Esophagus muscularis mucosa (tissue), 4 donors: ENCODE measurements at regions not wholly inside any gene's neighbourhood (a gene's known extent, or its start where the extent isn't known, plus 50 kb on each side); places are given as distances from the start of the nearest gene placed in this dataset.

Experiments
- DNase-seq: peaks from one replicate; pipeline ENCODE4 v3.0.0-alpha.2; 2017; ENCODE audit errors: extremely low spot score
- H3K27ac ChIP-seq, 4 donors: fragments of 200-600 bp; sonication (generic); replicated peaks in 1 of 4; 1 replicate in 3 of 4; 2 replicates in 1 of 4; pipeline ENCODE4 v1.5.1; 2016 to 2019; ENCODE audit warnings: mild to moderate bottlenecking in 1 of 4
- H3K27me3 ChIP-seq, 4 donors: fragments of 200-600 bp; sonication (generic); one replicate each; pipeline versions ENCODE4 v1.5.1 to v1.6.0; 2016 to 2019
- H3K36me3 ChIP-seq, 4 donors: fragments of 200-600 bp; sonication (generic); one replicate each; pipeline ENCODE4 v1.5.1; 2016 to 2019
- H3K4me1 ChIP-seq, 4 donors: fragments of 200-600 bp; sonication (generic); one replicate each; pipeline ENCODE4 v1.5.1; 2016 to 2019
- H3K4me3 ChIP-seq, 4 donors: fragments of 200-600 bp; sonication (generic); 1 replicate in 2 of 4; 2 replicates in 2 of 4; pipeline ENCODE4 v1.5.1; 2016 to 2019; ENCODE audit warnings: mild to moderate bottlenecking in 4 of 4, moderate library complexity in 1 of 4
- H3K9me3 ChIP-seq, 4 donors: fragments of 200-600 bp; sonication (generic); 1 replicate in 3 of 4; 2 replicates in 1 of 4; pipeline ENCODE4 v1.5.1; 2016 to 2019
- EP300 ChIP-seq: sonication (generic); formaldehyde crosslinking; IDR thresholded peaks from one replicate; pipeline ENCODE4 v1.6.1; 2017; ENCODE audit warnings: antibody characterized with exemption
- POLR2A ChIP-seq: fragments of 450-650 bp; IDR thresholded peaks from one replicate; pipeline ENCODE4 v1.6.1; 2017; ENCODE audit warnings: antibody characterized with exemption, moderate library complexity, mild to moderate bottlenecking, low read depth
- POLR2AphosphoS5 ChIP-seq, 2 donors: sonication (generic); formaldehyde crosslinking; IDR thresholded peaks; one replicate each; pipeline ENCODE4 v1.6.1; 2017; ENCODE audit warnings: antibody characterized with exemption in 2 of 2
- WGBS: methylation state at CpG from one replicate; pipeline ENCODE4 v1.1.5; 2018; 5-methylcytosine and 5-hydroxymethylcytosine counted together
- intact Hi-C: fragments of 100-400 bp; cut with DNase I; formaldehyde crosslinking; loops from one replicate; pipeline ENCODE4 v1.15.1; 2023
- TF ChIP-seq, protein P1 (sequence below), 3 experiments: fragments of 200-600 bp in 2 of 3; fragments of 450-650 bp in 1 of 3; sonication (generic) in 2 of 3; IDR thresholded peaks; one replicate each; pipeline ENCODE4 v1.5.1; 2017 to 2019; ENCODE audit warnings: antibody characterized with exemption in 3 of 3, mild to moderate bottlenecking in 2 of 3, moderate library complexity in 1 of 3

DNA sequence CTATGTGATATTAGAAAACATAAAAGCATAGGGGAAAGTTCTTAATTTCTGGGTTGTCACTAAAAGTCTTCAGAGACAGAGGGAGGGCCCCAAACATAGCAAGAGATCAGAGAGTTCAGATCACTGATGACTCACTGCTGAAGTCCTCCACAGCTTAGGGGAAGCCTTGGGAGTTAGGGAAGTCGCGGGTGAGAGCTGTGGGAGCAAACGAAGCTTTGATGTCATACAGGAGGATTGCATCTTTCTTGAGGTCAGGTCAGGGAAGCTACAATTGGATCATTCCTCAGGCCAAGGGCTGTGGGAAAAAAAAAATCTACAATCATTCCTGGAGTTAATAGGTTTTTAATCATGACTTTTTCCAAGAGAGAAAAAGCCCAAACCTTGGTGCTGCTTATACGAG, 96.2 kb downstream of the COPS8 start:
- Histone ChIP-seq H3K4me3 (no peak overlapping the region), H3K27ac (peak overlapping the region in 1 of 4 donors; percentile 30), H3K36me3 (no peaks in the 10 kb centered on the region), H3K9me3 (no peaks in the 10 kb centered on the region), H3K4me1 (peaks cover 0 to 3% (median 0%) of the 10 kb centered on the region in 4 donors), H3K27me3 (no peaks in the 10 kb centered on the region)
- TF ChIP-seq, protein P1, sequence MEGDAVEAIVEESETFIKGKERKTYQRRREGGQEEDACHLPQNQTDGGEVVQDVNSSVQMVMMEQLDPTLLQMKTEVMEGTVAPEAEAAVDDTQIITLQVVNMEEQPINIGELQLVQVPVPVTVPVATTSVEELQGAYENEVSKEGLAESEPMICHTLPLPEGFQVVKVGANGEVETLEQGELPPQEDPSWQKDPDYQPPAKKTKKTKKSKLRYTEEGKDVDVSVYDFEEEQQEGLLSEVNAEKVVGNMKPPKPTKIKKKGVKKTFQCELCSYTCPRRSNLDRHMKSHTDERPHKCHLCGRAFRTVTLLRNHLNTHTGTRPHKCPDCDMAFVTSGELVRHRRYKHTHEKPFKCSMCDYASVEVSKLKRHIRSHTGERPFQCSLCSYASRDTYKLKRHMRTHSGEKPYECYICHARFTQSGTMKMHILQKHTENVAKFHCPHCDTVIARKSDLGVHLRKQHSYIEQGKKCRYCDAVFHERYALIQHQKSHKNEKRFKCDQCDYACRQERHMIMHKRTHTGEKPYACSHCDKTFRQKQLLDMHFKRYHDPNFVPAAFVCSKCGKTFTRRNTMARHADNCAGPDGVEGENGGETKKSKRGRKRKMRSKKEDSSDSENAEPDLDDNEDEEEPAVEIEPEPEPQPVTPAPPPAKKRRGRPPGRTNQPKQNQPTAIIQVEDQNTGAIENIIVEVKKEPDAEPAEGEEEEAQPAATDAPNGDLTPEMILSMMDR (IDR thresholded peaks at IDR 0.05), result no peak
- TF ChIP-seq POLR2AphosphoS5 (IDR thresholded peaks at IDR 0.05) (no peak), POLR2A (no peak), EP300 (no peak)
- intact Hi-C loops, result no loop called here
- 62% methylated on average over 4 of the region's 4 CpGs for WGBS
- DNase-seq, result peak; percentile 85

DNA sequence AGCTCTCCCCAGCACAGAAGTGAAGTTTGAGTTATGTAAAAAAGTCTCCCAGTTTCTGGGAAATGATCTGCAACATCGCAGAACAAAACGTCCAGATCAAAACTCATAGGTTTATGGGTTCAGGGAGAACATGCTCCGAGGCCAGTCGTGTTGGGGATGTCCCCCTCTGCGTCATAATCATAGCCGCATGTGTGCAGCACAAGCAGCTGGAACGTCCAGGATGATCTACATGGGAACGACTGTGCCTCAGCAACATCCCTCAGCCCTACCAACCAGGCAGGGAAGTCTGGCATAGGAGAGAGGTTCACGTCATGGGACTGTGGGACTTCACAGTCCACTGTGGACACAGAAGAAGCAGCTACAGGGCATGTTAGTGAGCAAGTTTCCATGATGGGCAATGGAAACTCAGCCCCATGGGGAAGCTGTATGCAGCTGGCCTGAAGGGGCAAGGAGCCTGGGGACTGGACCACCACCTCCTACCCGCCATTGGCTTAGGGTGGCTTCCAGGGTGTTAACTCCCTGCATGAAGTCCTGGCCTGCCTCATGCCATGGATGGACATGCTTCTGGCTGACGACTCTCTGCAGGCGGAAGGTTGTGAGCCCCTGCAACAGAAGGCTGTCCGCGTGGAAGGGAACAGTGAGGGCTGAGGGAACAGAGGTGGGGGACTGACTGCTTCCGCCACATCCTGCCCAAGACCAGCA, 96.9 kb downstream of the COPS8 start:
- no peak overlapping the region for H3K4me3 ChIP-seq
- DNase-seq, result peak; percentile 75
- peak overlapping the region in 1 of 4 donors; percentile 30 for H3K27ac ChIP-seq
- intact Hi-C loops, result no loop called here
- H3K27me3 ChIP-seq, result no peaks in the 10 kb centered on the region
- H3K9me3 ChIP-seq, result no peaks in the 10 kb centered on the region
- no peaks in the 10 kb centered on the region for H3K36me3 ChIP-seq
- TF ChIP-seq EP300, result no peak
- TF ChIP-seq POLR2A, result no peak
- no peak for TF ChIP-seq POLR2AphosphoS5 (IDR thresholded peaks at IDR 0.05)
- H3K4me1 ChIP-seq, result peaks cover 0 to 3% (median 0%) of the 10 kb centered on the region in 4 donors
- 73% methylated on average over 13 of the region's 15 CpGs for WGBS

DNA sequence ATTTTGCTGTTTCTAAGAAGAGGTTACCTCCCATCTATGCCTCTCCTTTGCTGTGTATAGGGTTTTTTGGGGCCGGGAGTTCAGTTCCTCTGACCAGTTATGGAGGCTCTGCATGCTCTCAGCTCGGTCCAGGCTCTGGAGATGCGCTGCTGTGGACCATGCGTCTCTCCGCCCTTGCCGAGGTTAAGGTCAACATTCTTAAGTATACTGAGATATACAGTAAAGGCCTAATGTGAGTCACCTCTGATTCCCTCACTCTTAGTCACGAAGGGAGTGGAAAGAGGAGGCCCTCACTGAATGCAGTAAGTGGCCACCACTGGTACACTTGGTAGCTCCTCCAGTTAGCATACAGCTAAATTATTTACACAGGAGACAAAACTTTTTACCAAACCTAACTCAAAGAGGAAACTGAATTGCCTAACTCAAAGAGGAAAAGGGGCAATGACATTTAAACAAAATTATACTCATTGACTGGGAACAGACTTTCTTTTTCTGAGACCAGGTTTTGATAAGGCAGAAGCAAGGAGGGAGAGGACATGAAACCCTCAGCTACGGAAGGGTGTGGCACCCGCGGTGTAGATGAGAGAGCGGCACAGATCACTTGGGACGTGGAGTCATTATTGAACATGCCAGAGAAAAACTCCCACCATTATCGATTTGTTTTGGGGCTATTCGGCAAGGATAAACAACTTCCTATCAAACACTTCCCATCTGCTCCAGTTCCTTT, 98.7 kb downstream of the COPS8 start:
- intact Hi-C loops, result no loop called here
- Histone ChIP-seq H3K36me3 (no peaks in the 10 kb centered on the region), H3K9me3 (no peaks in the 10 kb centered on the region), H3K27me3 (no peaks in the 10 kb centered on the region), H3K4me3 (no peak overlapping the region), H3K4me1 (peaks cover 0 to 3% (median 0%) of the 10 kb centered on the region in 4 donors), H3K27ac (no peak overlapping the region)
- 90% methylated on average over 14 of the region's 14 CpGs for WGBS
- TF ChIP-seq POLR2AphosphoS5 (IDR thresholded peaks at IDR 0.05) (no peak), EP300 (no peak), POLR2A (no peak)
- TF ChIP-seq, protein P1 (IDR thresholded peaks at IDR 0.05), result no peak
- peak; percentile 83 for DNase-seq

DNA sequence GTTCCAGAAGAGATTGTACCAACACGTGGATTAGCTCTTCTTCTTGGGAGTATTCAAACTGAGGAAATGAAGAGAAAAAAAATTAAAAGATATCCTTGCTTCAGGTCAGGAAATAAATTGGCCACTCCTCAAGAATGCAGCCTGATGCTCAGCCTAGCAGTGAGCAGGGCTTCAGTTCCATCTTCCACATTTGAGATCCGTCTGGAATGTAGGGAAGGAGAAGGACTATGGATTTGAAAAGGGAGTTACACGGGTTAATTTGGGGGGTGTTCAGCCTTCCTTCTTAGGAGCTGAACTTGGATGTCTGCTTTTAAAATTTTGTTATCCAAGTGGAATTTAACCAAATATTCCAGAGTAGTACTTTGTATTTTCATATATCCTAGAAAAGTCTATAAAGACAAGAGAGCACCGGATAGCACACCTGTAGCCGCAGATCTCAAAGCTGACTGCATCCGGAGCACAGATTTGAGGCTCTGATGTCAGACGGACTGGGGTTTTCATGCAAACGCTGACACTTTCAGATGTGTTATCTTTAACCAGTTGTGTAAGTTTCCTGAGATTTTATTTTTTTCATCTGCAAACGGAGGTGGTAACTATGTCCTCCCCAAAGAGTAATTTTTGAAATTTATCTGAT, 99.3 kb downstream of the COPS8 start:
- Histone ChIP-seq H3K27ac (no peak overlapping the region), H3K27me3 (no peaks in the 10 kb centered on the region), H3K4me1 (peaks cover 0 to 3% (median 0%) of the 10 kb centered on the region in 4 donors), H3K4me3 (no peak overlapping the region), H3K9me3 (no peaks in the 10 kb centered on the region), H3K36me3 (no peaks in the 10 kb centered on the region)
- WGBS, result 73% methylated on average over 9 of the region's 9 CpGs
- DNase-seq, result no peak
- intact Hi-C loops, result no loop called here
- no peak for TF ChIP-seq POLR2A
- no peak for TF ChIP-seq EP300
- TF ChIP-seq, protein P1 (IDR thresholded peaks at IDR 0.05), result no peak
- TF ChIP-seq POLR2AphosphoS5 (IDR thresholded peaks at IDR 0.05), result no peak

DNA sequence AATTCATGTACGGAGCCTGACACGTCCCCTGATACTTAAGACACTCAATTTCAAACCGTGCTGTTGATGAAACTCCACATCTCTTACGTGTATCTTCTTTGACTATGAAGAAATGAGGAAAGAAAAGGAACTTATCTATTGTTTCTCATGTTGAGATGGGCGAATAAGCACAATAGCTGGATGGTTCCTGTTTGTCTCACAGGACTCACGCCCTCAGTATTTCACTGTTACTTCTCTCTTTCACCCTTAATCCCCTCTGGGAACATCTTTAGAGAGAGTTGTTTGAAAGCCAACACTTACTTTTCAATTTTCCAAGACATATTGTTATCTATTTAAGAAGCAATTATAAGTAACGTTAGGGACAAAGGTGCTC, 99.8 kb downstream of the COPS8 start:
- intact Hi-C loops, result no loop called here
- 79% methylated on average over 7 of the region's 7 CpGs for WGBS

More for the DNA sequence above, 99.8 kb downstream of the COPS8 start:
- Histone ChIP-seq H3K36me3 (no peaks in the 10 kb centered on the region), H3K9me3 (no peaks in the 10 kb centered on the region), H3K27ac (no peak overlapping the region), H3K4me3 (no peak overlapping the region), H3K4me1 (peaks cover 0 to 3% (median 0%) of the 10 kb centered on the region in 4 donors), H3K27me3 (no peaks in the 10 kb centered on the region)
- TF ChIP-seq, protein P1 (IDR thresholded peaks at IDR 0.05), result no peak
- TF ChIP-seq POLR2AphosphoS5 (IDR thresholded peaks at IDR 0.05) (no peak), POLR2A (no peak), EP300 (no peak)
- DNase-seq, result no peak
